ENCODE measurements at regions not wholly inside any gene's neighbourhood (a gene's known extent, or its start where the extent isn't known, plus 50 kb on each side); places are given as distances from the start of the nearest gene placed in this dataset.

DNA sequence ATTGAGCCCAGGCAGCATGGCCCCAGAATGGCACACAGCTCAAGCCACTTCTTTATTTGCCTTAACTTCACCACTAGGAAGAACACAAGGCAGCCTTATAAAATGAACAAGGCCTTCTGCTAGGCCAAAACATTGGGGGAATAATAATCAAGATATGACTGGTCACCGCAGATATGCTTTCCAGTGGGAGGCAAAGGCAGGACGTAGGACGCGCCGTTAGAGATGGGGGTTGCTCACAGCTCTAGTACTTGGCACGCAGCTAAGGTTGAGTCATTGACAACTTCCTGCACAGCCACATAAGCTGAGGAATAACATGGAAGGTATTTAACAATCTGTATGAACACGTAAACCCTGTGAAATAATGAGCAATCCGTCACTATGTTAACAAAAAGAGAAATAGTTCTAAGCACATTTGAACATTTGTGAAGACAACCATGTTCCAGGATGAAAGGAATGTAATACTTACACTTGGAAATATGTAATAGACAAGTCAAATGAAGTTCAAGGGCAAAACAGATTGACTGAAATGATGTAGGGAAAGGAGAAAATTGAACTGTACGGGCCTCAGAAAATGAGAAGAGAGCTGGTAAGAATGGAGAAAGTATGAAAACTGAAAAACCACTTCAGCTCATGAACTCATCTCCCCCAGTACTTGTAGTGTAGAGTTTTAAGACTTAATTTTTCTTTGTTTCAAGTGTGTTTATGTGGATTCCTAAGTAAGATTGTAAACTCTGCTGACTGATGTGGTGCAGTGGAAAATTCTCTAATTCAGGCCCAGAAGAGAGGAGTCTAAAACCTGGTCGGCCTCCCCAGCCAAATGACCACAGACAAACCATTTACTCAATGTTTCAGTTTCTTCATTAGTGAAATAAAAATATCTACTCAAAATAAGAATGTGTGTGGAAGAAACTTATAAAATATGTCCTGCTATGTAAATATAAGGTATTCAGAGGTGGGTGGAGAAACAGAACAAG, 59.3 kb upstream of the CCDC91 start:
- no peak for TF ChIP-seq CTCF (IDR thresholded peaks at IDR 0.05)
- TF ChIP-seq EZH2phosphoT487 (IDR thresholded peaks at IDR 0.05), result no peak
- TF ChIP-seq EZH2 (IDR thresholded peaks at IDR 0.05), result no peak
- no peak overlapping the region for H3K27ac ChIP-seq
- Mint-ChIP-seq H3K36me3 (no peaks in the 10 kb centered on the region), H3K27ac (no peak overlapping the region), H3K9me3 (no peaks in the 10 kb centered on the region), H3K27me3 (ENCODE audit: insufficient read depth, low read depth) (peaks cover 2% of the 10 kb centered on the region), H3K4me3 (no peak overlapping the region), H3K4me1 (no peaks in the 10 kb centered on the region)
- H3K27me3 ChIP-seq, result no peaks in the 10 kb centered on the region
- H3F3A ChIP-seq (ENCODE audit: low read depth), result no peaks in the 10 kb centered on the region
- no peaks in the 10 kb centered on the region for H3K4me1 ChIP-seq
- H3K4me2 ChIP-seq, result no peak overlapping the region
- H4K20me1 ChIP-seq (ENCODE audit: low read depth), result no peaks in the 10 kb centered on the region
- no peak overlapping the region for H2AFZ ChIP-seq (replicated peaks)
- no peak overlapping the region for H3K9ac ChIP-seq
- H3K36me3 ChIP-seq, result no peaks in the 10 kb centered on the region
- H3K4me3 ChIP-seq, result no peak overlapping the region
- no peak for DNase-seq (ENCODE audit: low spot score)
- H3K9me3 ChIP-seq (ENCODE audit: low read depth), result no peaks in the 10 kb centered on the region
- no peaks in the 10 kb centered on the region for H3K79me2 ChIP-seq (ENCODE audit: low read depth)

DNA sequence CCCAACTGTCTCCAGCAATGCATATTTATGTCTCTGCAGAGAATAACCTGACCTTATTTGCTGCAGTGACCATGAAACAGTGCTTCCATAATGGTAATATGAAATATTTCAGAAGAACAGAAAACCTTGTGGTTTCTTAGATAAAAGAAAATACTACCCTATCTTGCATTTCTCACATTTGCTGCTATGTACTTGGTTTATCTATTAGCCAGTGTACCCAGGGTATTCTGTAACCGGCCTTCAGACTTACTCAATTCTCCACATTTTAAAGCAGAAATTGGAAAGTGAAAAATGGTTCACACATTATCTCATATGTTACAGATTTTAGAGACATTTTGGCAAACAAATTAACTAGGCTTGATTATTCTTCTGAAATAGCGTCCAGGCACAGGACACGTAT, 57.9 kb upstream of the CCDC91 start:
- no peak for TF ChIP-seq EZH2 (IDR thresholded peaks at IDR 0.05)
- no peak for TF ChIP-seq CTCF (IDR thresholded peaks at IDR 0.05)
- Histone ChIP-seq H3K4me3 (no peak overlapping the region), H4K20me1 (ENCODE audit: low read depth) (no peaks in the 10 kb centered on the region), H3K9ac (no peak overlapping the region), H3K4me2 (no peak overlapping the region), H3K9me3 (ENCODE audit: low read depth) (no peaks in the 10 kb centered on the region), H2AFZ (replicated peaks) (no peak overlapping the region), H3K79me2 (ENCODE audit: low read depth) (no peaks in the 10 kb centered on the region), H3K4me1 (peaks cover 10% of the 10 kb centered on the region), H3K36me3 (no peaks in the 10 kb centered on the region), H3K27ac (no peak overlapping the region), H3F3A (ENCODE audit: low read depth) (no peaks in the 10 kb centered on the region), H3K27me3 (no peaks in the 10 kb centered on the region)
- Mint-ChIP-seq H3K27ac (no peak overlapping the region), H3K4me3 (no peak overlapping the region), H3K9me3 (no peaks in the 10 kb centered on the region), H3K4me1 (no peaks in the 10 kb centered on the region), H3K27me3 (ENCODE audit: insufficient read depth, low read depth) (peaks cover 2% of the 10 kb centered on the region), H3K36me3 (no peaks in the 10 kb centered on the region)
- DNase-seq (ENCODE audit: low spot score), result no peak

- TF ChIP-seq EZH2 (IDR thresholded peaks at IDR 0.05) (no peak), CTCF (IDR thresholded peaks at IDR 0.05) (no peak), EZH2phosphoT487 (IDR thresholded peaks at IDR 0.05) (no peak)
- no peak overlapping the region for H3K4me3 Mint-ChIP-seq
- Histone ChIP-seq H3K36me3 (no peaks in the 10 kb centered on the region), H3K9ac (no peak overlapping the region), H3K27ac (no peak overlapping the region), H3K27me3 (no peaks in the 10 kb centered on the region), H3F3A (ENCODE audit: low read depth) (no peaks in the 10 kb centered on the region), H2AFZ (replicated peaks) (no peak overlapping the region), H3K4me1 (peaks cover 10% of the 10 kb centered on the region), H3K9me3 (ENCODE audit: low read depth) (no peaks in the 10 kb centered on the region), H3K4me2 (no peak overlapping the region), H3K4me3 (no peak overlapping the region), H3K79me2 (ENCODE audit: low read depth) (no peaks in the 10 kb centered on the region), H4K20me1 (ENCODE audit: low read depth) (no peaks in the 10 kb centered on the region)
- H3K36me3 Mint-ChIP-seq, result no peaks in the 10 kb centered on the region
- H3K9me3 Mint-ChIP-seq, result no peaks in the 10 kb centered on the region
- DNase-seq (ENCODE audit: low spot score), result no peak
- peaks cover 2% of the 10 kb centered on the region for H3K27me3 Mint-ChIP-seq (ENCODE audit: insufficient read depth, low read depth)
- H3K27ac Mint-ChIP-seq, result no peak overlapping the region
- H3K4me1 Mint-ChIP-seq, result no peaks in the 10 kb centered on the region
Measured at GRCh38 chr12:28135801-28136439, 54.3 kb upstream of the CCDC91 start.
